Stimulated activated CD4-positive, alpha-beta T cell treated with anti-CD3 and anti-CD28 coated beads, Interleukin-12 subunit alpha, Interleukin-12 subunit beta, amount 100 ng/mL, for 24 hours (primary cell): ENCODE measurements at regions not wholly inside any gene's neighbourhood (a gene's known extent, or its start where the extent isn't known, plus 50 kb on each side); places are given as distances from the start of the nearest gene placed in this dataset.

Source experiments
- DNase-seq, 2 experiments: peaks; one replicate each; pipeline ENCODE4 v3.0.0-alpha.2; 2020; ENCODE audit warnings: low read depth in 2 of 2

DNA sequence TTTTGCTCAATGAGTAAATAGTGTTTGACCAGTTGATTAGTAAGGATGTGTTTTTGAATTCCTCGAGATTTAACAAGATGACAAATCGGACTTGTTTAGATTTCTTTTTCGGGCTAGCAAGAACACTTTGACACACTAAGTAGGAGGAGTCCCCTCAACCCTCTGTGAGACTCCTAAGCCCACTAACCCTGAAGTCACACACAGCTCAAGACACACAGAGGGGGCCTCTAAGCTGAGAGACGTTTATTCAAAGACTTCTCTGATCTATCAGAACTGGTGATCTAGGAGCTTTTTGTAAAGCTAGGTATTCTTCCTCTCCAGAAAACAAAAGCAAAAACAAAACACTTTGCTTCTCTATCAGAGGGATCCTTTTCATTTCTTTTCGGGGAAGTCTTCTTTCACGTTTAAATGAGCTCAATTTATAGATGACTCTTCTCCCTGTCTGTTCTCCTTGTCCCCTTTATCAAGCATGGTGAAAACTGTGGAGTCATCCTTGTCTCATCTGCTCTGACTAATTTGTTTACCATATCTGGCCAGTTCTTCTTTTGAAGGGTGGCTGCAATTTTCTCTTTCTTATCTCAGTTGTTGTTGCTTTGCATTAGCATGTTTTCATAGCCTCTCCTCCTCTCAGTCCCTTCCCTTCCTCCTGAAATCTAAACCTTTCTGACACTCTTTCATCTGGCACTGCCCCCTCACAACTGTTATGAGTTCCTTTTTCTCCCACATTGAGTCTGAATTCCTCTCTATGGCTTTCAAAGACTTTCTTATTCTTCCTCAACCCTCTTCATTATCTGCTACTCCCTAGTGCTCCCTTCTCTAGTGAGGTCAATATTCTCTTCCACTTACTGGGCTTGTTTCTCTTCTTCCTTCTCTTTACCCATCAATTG is 68.5 kb upstream of the RAI14 start:
- DNase-seq, result no peak

DNA sequence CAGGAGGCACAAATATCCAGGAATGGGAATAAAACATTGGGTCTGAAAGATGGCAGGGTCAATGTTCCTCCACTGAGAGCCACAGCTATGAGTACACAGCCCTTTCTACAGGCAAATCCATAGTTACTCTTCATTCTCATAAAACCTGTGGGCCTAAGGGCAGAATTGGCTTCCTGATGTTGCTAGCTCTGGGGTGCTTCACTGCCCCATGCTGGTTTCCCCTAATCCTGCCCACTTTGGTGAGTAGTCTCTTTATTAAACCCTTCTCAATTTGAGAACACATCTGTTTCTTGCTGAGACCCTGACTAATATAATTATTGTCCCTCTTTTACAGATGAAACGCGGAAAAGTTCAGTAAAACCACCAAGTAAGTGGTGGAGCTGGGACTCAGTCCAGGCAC is 66.3 kb upstream of the RAI14 start:
- no peak for DNase-seq

DNA sequence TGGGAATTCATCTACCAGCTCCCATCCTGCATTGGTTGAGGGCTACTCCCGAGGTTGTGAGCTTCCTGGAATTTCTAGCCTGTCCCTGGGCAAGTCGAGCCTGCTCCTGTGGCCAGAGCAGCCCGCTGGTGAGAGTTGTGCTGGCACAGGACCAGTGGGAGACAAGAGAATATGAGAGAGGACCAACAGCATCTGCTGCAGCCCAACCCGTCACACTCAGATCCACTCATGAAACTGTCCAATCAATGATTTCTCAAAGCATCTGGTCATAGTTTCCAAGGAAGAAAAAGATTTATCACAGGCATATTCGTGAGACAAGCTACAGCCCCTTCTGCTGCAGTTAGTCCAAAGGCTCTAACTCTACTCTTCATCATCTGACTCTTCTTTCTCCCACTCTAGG is 64.4 kb upstream of the RAI14 start:
- no peak for DNase-seq

DNA sequence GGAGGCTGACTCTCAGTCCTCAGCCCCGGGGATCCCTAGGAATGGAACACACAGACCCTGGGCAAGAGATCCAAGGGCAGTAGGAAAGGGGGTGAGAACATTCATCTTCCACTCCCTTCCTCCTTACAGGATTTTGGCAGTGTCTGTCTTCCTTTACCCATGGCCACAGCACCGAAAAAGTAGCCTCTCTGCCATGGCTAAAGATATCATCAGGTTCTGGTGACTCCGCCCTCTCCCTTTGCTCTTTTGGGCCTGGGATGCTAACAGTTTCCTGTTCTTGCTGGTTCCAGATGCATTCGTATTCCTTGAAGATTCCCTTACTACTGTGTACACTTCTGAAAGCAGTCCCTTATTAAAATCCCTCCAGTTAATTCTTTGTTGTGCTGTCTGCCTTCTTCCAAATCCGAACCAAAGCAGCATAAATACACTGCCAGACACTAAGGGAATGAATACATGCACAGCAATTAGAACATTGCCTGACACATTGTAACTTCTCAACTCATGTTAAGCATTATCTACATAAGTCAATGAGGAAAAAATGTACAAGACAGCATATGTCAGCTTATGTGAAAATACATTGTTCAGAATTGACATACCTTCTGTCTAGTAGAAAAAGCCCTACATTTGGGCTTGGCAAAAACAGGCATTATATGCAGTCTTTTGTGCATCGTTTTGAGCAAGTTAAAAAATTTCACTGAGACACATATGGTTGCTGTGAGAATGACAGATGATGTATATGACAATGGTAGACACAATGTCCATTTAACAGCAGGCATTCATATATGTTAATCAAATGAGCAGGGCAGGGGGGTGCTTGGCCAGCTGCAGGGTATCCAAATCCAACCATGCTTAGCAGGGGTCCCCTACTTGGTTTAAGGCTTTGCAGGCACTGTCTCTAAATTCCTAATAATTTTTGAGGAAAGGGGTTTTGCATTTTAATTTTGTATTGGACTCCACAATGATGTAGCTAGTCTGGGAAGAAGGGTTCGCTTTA is 58.8 kb upstream of the RAI14 start:
- DNase-seq, result no peak

DNA sequence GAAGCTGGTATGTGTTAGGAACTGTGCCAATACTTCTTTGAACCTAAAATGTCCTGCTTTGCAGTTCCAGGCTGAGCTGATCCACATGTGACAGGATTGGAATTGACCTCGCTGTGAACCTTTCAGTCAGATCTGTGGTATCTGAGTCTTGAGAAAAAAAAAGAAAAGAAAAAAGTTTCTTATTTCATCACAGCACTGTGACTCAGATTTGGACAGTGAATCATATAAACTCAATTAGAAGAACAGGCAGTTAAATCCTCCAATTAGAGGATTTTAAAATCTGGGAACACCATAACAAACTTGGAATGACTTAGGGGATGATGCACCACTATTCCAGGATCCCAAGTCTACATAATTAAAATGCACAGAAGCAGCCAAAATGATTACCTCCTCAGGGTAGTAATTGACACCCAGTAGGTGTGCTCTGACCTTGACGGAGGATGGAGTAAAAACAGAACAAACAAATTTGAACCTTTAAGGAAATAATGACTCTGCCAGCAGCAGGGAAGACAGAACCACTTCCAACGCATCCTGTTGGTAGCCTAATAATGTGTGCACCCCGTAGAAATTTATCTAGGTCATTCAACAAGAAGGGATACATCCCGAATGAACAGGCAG is 57.8 kb upstream of the RAI14 start:
- DNase-seq, result no peak

DNA sequence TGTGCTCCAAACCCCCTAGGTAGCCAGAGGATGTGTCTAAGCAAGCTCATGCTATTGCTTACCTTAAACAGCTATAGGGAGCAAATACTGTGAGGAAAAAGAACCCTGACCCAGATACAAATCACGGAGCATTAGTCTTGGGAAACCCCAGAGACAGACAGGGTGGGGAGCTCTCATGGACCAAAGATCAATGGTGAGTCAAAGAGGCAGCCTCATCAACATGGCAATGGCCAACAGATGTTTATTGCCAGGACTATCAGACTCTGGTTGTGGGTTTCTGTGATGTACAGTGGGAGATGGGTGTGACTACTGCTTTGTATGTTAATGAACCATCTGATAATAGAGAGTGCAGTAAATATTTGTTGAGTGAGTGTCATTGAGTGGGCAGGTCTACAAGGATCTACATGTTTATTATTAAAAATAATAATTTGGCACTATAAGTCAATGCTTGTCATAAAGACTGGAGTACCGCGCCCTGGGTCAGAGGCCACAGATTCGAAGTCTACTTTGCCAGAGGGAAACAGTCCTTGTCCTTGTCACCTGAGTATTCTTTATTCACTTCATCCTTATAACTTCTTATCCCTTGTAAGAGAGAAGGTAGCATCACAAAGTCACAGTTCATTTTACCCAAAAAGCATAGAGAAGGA is 56.5 kb upstream of the RAI14 start:
- no peak for DNase-seq

DNA sequence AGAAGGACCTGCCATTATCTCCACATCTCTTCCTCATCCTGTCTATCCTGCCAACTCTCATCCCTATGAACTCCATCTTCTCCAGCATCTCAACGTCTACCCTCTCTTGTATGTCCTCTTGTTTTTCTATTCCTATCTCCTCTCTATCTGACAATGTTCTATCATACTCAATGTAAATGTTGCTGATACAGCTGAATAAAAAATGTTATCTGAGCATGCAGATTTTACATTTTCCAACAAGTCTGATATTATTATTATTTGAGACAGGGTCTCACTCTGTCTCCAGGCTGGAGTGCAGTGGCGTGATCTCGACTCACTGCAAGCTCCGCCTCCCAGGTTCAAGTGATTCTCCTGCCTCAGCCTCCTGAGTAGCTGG is 56.0 kb upstream of the RAI14 start:
- no peak for DNase-seq

DNA sequence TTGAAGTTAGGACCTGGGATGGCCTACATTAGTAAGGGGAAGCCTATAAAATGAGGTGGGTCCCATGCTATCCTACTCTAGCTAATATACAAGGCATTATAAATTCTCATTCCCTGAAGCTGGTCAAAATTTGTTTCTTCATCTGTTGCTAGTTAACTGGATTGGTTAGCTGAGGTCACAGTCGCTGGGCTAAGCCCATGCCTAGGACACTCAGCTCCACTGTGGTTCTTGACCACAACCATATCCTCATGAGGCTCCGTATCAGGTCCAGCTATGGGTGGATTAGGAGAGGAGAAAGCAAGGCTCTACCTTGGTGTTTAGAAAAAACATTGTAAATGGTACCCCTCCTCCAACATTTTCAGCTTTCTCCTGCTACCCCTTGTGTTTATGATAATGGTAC is 52.8 kb upstream of the RAI14 start:
- DNase-seq, result no peak

DNA sequence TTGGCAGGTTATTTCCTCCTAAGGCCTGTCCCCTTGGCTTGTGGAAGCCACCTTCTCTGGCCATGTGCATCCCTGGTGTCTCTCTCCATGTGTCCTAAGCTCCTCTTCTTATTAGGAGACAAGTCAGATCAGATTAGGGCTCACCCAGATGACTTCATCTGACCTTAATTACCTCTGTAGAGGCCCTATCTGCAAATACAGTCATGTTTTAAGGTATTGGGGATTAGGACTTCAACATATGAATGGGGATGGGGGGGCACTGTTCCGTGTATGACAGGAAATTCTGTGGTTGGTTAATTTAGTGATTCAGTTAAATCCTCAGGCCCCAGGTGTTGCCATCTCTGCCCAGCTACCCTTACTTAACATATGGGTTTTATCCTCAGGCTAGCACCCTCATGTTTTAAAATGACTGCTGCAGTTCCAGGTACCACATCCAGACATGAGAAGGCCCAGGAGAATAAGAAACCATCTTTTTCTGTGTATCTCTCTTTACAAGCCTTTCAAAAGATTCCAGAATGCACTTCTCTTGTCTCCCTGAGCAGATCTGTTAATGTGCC is 51.9 kb upstream of the RAI14 start:
- no peak for DNase-seq

DNA sequence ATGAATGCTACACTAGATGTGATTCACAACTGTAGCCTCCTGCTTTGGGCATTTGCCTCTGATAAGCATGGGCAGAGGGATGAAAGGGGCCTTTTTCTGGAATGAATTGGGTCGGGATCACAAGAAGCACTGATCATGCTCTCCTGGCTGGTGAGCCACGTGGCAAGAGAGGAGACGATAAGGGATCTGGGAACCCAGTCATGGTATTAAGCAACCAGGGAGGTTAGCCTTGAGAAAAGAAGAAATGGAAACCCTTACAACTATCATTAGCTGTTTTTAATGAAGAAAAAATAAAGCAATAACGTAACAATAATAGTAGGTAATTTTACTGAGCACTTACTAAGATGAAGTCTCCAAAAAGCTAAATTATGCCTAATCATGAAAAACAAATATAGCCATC is 50.0 kb upstream of the RAI14 start:
- no peak for DNase-seq
